Stimulated activated CD4-positive, alpha-beta T cell treated with anti-CD3 and anti-CD28 coated beads, Interleukin-1b, Interleukin-23, amount 100 ng/mL, for 4 hours (primary cell): ENCODE measurements at regions not wholly inside any gene's neighbourhood (a gene's known extent, or its start where the extent isn't known, plus 50 kb on each side); places are given as distances from the start of the nearest gene placed in this dataset.

Source experiments
- DNase-seq, 2 donors: peaks; one replicate each; pipeline ENCODE4 v3.0.0-alpha.2; 2020; ENCODE audit warnings: low read depth in 2 of 2

- no peak for DNase-seq
Observed at GRCh38 chr2:2767837-2768236, 436.8 kb upstream of the MYT1L start.

GRCh38 chr2:2765839-2766495, 434.9 kb upstream of the MYT1L start:
- no peak for DNase-seq

GRCh38 chr2:2765176-2765800, 434.2 kb upstream of the MYT1L start:
- no peak for DNase-seq

- no peak for DNase-seq
Observed at GRCh38 chr2:2764739-2765138, 433.7 kb upstream of the MYT1L start.

- no peak for DNase-seq
Observed at GRCh38 chr2:2764001-2764355, 432.9 kb upstream of the MYT1L start.

- DNase-seq: no peak
Observed at GRCh38 chr2:2763351-2764000, 432.4 kb upstream of the MYT1L start.

- DNase-seq: no peak
Observed at GRCh38 chr2:2762913-2763312, 431.8 kb upstream of the MYT1L start.

GRCh38 chr2:2762166-2762908, 431.3 kb upstream of the MYT1L start:
- no peak for DNase-seq

GRCh38 chr2:2758793-2759367, 427.8 kb upstream of the MYT1L start:
- no peak for DNase-seq

GRCh38 chr2:2757764-2758163, 426.7 kb upstream of the MYT1L start:
- no peak for DNase-seq

GRCh38 chr2:2756886-2757285, 425.8 kb upstream of the MYT1L start:
- DNase-seq: no peak

GRCh38 chr2:2755990-2756389, 424.9 kb upstream of the MYT1L start:
- no peak for DNase-seq

- no peak for DNase-seq
Observed at GRCh38 chr2:2754940-2755339, 423.9 kb upstream of the MYT1L start.

GRCh38 chr2:2751715-2752315, 420.7 kb upstream of the MYT1L start:
- DNase-seq: no peak

GRCh38 chr2:2750867-2751714, 420.0 kb upstream of the MYT1L start:
- DNase-seq: no peak

- no peak for DNase-seq
Observed at GRCh38 chr2:2749206-2749598, 418.1 kb upstream of the MYT1L start.

- DNase-seq: no peak
Observed at GRCh38 chr2:2748399-2749205, 417.5 kb upstream of the MYT1L start.

- DNase-seq: no peak
Observed at GRCh38 chr2:2747797-2748301, 416.8 kb upstream of the MYT1L start.

- no peak for DNase-seq
Observed at GRCh38 chr2:2746731-2747130, 415.7 kb upstream of the MYT1L start.
